NCI-H2029 treated with DMSO at 0.1 percent for 48 hours (cell line): ENCODE measurements at regions not wholly inside any gene's neighbourhood (a gene's known extent, or its start where the extent isn't known, plus 50 kb on each side); places are given as distances from the start of the nearest gene placed in this dataset.
"Not testable (repeated sequence)": the region's sequence is repeated elsewhere in the genome, so short reads cannot be mapped to it uniquely, and the experiment has no call there.

Experiments
- DNase-seq: peaks from one replicate; lab custom pipeline; 2025; lab: John Stamatoyannopoulos, UW

- no peak for DNase-seq
Observed at GRCh38 chr3:165624761-165625160, 212.5 kb downstream of the BCHE start.

DNA sequence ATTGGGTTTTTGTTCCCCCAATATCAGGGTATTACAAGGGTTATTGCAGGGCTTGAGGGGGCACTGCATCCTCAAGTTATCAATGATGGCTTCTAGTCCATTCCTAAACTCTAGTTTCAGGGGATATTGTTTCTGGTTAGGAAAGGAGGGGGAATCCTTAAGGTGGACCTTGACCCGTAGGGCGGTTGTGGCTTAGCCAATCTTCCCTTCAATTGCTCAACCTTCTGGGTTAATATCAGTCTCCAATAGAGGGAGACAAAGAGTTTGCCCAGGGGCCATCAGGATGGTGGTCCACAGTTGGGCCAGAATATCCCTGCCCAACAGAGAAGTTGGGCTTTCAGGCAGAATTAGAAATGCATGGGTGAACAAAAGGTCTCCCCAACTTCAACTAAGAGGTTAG is 214.9 kb downstream of the BCHE start:
- no peak for DNase-seq

DNA sequence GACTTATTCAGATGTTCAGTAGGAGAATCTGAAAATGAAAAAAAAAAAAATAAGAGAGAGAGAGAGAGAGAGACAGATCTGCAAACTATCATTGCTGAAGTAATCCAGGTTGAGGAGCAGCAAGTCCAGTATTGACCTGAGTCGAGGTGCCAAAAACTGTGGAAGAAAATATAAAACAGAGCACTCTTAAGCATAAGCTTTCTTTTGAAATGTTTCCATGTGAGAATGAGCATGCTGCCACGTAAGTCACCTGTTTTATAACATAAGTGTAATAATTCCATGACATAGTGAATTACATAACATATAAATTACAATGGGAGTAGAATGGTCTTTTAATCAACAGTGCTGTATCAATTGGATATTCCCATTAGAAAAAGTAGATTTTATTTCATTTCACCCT is 218.2 kb downstream of the BCHE start:
- DNase-seq: no peak

DNA sequence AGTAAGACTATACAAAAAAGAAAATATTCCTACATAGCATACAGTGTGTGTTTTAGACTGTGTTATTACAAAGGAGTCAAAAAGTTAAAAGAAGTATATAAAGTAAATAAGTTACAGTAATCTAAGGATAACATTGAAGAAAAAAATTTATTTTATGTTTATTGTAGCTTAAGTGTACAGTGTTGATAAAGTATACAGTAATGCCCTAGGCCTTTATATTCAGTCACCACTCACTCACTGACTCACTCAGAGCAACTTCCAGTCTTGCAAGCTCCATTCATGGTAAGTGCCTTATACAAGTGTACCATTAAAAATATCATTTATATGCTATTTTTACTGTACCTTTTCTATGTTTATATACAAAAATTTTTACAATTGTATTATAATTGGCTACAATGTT is 220.1 kb downstream of the BCHE start:
- DNase-seq: no peak

- DNase-seq: no peak
Observed at GRCh38 chr3:165614337-165614736, 222.9 kb downstream of the BCHE start.

GRCh38 chr3:165613014-165613413 is 224.2 kb downstream of the BCHE start:
- no peak for DNase-seq

DNA sequence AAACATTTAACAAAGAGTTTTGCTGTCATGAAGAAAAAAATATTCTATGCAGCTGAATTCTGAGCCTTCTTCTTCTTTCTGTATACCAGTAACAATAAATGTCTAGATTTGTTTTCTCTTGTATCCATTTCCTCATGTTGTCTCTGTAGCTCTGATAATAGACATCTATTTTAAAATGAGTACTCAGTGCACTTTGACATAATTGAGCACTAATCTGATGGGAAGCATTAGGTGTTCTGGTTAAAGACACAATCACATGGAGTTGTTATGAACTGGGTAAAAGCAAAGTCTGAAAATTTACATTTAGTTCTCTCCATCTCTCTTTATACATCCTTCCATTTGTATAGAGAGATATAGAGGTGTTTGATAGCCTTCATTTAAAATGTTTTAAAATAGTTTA is 230.0 kb downstream of the BCHE start:
- DNase-seq: no peak

DNA sequence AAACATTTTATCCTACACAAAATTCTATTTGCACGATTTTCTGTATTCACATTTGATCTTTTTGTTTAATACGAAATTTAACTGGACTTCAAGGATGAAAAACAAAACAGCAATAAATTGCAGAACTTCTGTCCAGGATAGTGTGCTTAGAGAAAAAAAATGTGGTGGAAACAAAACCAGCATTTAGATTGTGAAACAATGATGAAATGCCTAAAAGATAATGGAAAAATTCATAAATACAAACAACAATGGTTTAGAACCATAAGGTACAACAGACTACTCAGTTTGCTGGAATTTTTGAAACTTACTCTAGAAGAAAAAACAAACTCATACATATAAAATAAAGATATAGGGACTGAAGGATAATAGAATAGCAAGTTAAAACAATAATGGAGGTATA is 234.0 kb downstream of the BCHE start:
- no peak for DNase-seq

DNA sequence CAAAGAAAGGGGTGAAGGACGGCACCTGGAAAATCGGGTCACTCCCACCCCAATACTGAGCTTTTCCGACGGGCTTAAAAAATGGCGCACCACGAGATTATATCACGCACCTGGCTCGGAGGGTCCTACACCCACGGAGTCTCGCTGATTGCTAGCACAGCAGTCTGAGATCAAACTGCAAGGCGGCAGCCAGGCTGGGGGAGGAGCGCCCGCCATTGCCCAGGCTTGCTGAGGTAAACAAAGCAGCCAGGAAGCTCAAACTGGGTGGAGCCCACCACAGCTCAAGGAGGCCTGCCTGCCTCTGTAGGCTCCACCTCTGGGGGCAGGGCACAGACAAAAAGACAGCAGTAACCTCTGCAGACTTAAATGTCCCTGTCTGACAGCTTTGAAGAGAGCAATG is 264.7 kb downstream of the BCHE start:
- not testable (repeated sequence) for DNase-seq

DNA sequence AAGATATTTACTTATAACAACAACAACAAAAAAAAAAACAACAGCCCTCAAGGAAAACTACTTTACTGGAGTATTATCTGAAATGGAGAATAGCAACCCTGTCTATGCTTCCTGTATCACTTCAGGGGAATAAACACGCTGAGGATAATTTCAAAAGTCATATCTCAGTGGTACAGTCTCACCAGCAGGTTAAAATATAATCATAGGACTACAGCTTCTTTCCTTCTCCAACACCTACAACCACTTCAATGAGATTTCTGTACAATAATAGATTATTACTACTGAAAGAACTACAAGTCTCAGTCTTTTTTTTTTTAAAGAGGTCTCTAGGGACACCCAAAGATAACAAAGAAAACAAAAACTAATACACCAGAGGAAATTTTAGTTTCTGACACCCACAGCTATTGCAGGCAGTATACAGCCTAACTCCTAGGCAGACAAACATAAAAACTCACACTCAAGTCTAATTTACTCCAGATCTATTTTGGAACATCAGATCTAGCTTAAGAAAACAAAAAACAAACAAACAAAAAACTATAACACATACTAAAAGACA is 268.2 kb downstream of the BCHE start:
- DNase-seq: no peak

GRCh38 chr3:165555785-165556184 is 281.4 kb downstream of the BCHE start:
- no peak for DNase-seq

DNA sequence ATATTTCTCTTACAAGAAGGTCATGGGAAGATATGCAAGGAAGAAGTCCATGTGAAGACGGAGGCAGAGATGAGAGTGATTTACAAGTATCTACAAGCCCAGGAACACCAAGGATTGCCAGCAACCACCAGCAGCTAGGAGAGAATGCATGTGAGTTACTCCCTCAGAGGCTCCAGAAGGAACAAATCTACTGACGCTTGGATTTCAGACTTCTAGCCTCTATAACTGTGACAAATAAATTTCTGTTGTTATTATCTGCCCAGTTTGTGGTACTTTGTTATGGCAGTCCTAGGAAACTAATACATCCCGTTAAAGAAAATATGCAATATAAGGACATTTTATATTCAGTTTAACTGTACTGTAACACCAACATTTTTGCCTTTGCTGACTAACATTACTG is 283.9 kb downstream of the BCHE start:
- no peak for DNase-seq

- DNase-seq: no peak
Observed at GRCh38 chr3:165549665-165550064, 287.6 kb downstream of the BCHE start.

DNA sequence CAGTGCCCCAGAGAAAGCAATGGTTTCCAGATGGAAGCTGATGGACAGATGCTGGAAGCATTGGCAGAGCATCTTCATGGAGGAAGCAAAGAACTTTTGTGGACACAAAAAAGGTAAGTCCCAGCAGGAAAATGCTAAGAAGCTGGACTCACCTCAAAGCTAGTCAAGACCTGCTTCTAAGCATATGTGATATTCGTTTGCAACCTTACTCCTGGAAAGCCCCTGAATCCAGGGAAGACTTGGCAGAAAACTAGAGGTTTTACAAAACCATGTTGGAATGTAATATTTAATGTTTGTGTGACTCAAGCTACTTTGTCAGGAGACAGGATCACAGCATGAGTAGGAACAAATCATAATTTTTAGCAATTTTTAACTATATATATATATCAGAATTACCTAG is 288.2 kb downstream of the BCHE start:
- DNase-seq: no peak

- no peak for DNase-seq
Observed at GRCh38 chr3:165545059-165545458, 292.2 kb downstream of the BCHE start.

DNA sequence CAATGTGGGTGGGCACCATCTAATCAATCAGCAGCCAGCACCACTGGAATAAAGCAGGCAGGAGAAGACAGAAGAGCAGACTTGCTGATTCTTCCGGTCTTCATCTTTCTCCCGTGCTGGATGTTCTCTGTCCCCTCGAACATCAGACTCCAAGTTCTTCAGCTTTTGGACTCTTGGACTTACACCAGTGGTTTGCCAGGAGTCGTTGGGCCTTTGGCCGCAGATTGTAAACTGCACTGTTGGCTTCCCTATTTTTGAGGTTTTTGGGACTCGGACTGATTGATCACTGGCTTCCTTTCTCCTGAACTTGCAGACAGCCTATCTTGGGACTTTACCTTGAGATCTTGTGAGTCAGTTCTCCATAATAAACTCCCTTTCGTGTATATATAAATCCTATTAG is 292.8 kb downstream of the BCHE start:
- no peak for DNase-seq

GRCh38 chr3:165538166-165538565 is 299.1 kb downstream of the BCHE start:
- DNase-seq: no peak

- no peak for DNase-seq
Observed at GRCh38 chr3:165532851-165533250, 304.4 kb downstream of the BCHE start.

- DNase-seq: no peak
Observed at GRCh38 chr3:165529451-165529850, 307.8 kb downstream of the BCHE start.

DNA sequence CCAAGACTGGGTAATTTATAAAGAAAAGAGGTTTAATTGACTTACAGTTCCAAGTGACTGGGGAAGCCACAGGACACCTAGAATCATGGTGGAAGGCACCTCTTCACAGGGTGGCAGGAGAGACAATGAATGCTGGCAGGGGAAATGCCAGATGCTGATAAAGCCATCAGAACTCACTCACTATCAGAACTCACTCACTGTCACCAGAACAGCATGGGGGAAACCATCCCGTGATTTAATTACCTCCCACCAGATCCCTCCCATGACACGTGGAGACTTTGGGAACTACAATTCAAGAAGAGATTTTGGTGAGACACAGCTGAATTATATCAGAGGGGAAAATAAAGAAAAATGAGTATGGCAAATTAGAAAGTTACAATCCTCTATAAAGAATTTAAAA is 310.9 kb downstream of the BCHE start:
- no peak for DNase-seq

- no peak for DNase-seq
Observed at GRCh38 chr3:165523801-165524200, 313.4 kb downstream of the BCHE start.

DNA sequence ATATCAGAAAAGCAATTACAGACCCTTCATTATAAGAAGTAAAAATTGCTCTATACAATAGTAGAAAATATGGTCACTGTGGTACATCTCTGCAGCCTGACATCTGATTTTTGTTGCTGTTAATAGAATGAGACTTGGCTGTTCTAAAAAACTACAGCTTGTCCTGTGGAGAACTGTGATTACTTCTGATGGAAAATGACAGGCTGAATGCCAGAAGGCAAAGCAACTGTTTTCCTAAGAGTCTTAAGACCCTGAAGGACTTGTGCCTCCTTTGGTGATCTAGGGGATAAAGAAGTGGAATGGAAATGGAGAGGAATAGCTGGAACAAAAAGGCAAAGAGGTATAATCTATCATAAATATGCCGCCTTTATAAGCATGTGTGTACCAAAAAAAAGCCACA is 314.8 kb downstream of the BCHE start:
- DNase-seq: no peak

DNA sequence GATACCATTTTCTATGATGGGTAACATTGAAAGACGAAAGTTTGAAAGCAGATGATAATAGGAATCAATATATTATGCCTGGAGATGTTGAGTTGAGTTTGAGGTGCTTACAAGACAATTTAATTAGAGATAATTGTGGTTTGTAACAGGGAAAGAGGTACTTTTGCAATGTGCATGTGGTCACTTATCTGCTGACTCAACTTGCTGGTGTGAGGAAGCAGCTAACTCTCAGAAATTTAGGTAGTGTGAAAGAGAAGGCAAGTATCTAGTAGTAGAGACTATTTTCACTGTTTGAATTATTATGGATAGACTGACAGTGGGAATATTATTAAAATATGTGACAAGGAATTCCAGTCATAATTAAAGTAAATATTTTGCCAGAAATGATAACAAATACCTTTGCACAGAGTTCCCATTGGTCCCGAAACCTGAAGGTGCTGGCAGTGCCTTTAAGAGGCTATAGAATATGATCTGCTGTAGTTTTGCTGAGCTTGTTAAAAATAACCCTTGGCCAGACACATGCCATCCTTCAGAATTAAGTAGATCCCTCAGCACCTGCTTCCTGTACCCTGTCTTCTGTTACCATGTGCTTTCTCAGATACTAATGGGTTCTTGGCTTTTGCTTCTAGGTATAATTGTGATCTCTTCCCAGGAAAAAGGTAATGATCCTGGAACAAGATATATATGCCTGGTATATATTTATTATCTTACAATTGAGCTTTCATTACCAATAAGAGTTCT is 315.9 kb downstream of the BCHE start:
- DNase-seq: no peak

DNA sequence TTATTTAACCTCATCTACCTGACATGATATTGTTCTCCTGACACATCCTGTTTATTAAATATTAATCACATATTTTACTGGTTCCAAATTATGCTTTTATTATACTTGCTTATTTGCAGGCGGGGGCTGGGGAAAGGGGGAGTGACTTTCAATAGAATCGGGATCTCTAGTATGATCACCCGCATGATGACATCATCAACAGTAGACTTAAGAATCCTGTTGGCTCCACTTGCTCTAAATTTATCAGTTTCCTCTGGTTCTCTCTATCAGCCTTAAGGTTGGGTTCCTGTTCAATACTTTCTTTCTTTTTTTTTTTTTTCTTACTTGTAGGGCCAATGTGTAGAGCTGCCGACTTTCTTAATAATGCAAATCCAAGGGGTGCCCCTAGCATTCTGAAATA is 317.5 kb downstream of the BCHE start:
- no peak for DNase-seq
